GM18861 (cell line): ENCODE measurements at regions not wholly inside any gene's neighbourhood (a gene's known extent, or its start where the extent isn't known, plus 50 kb on each side); places are given as distances from the start of the nearest gene placed in this dataset.
"Not testable (repeated sequence)": the region's sequence is repeated elsewhere in the genome, so short reads cannot be mapped to it uniquely, and the experiment has no call there.

Experiments used
- ATAC-seq: cut with Tn5 transposase; IDR thresholded peaks from one replicate; pipeline ENCODE4 v1.9.1; 2021; ENCODE audit not compliant: unreplicated experiment

- ATAC-seq = no peak
These were observed 55.9 kb upstream of the ALB start for GRCh38 chr4:73348185-73348584.

- no peak for ATAC-seq
These were observed 56.6 kb upstream of the ALB start for GRCh38 chr4:73347497-73347896.

GRCh38 chr4:73345399-73345975 is 58.6 kb upstream of the ALB start:
- ATAC-seq = no peak

GRCh38 chr4:73344106-73344505 is 60.0 kb upstream of the ALB start:
- ATAC-seq = no peak

- no peak for ATAC-seq
These were observed 60.7 kb upstream of the ALB start for GRCh38 chr4:73343432-73343831.

- peak; percentile 45 for ATAC-seq
These were observed 62.6 kb upstream of the ALB start for GRCh38 chr4:73341454-73341853.

GRCh38 chr4:73340917-73341316 is 63.2 kb upstream of the ALB start:
- ATAC-seq = no peak

GRCh38 chr4:73335679-73336078 is 68.4 kb upstream of the ALB start:
- ATAC-seq = no peak

GRCh38 chr4:73332012-73332411 is 72.1 kb upstream of the ALB start:
- ATAC-seq = not testable (repeated sequence)

- no peak for ATAC-seq
These were observed 70.7 kb upstream of the ANKRD17 start for GRCh38 chr4:73329300-73329699.

- ATAC-seq = not testable (repeated sequence)
These were observed 67.2 kb upstream of the ANKRD17 start for GRCh38 chr4:73325776-73326175.

GRCh38 chr4:73317092-73317491 is 58.5 kb upstream of the ANKRD17 start:
- no peak for ATAC-seq

GRCh38 chr4:73315091-73315490 is 56.5 kb upstream of the ANKRD17 start:
- no peak for ATAC-seq

GRCh38 chr4:73312967-73313366 is 54.4 kb upstream of the ANKRD17 start:
- no peak for ATAC-seq

- no peak for ATAC-seq
These were observed 52.8 kb upstream of the ANKRD17 start for GRCh38 chr4:73311428-73311827.

- ATAC-seq = no peak
These were observed 50.6 kb upstream of the ANKRD17 start for GRCh38 chr4:73309211-73309610.
